ENCODE measurements at regions not wholly inside any gene's neighbourhood (a gene's known extent, or its start where the extent isn't known, plus 50 kb on each side); places are given as distances from the start of the nearest gene placed in this dataset.

DNA sequence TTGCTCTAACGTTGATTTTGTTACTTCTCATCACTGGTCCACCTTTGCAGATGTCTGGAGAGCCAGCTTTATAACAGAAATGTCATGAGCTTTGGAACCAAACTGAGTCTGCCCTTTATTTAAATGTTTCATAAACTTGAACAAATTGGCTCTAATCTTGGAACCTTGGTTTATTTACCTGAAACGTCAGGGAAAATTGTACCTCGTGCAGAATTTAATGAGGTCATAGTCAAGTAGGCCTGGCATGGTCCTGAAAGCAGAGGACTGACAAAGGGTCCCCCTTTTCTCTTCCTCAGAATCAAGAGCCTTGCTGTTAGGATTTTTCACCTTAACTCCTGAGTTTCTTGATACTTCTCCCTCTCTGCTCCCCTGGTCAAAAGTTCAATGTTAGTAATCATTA lies 828.0 kb downstream of the GRID1 start:
- POLR2A ChIA-PET: no interaction called here
- Histone ChIP-seq H3K4me1 (replicated peaks in 1 of 2; ENCODE audit: control insufficient read depth in 2 of 2, insufficient read depth in 2 of 2, low read length in 2 of 2) (no peaks in the 10 kb centered on the region), H3K36me3 (ENCODE audit: control insufficient read depth, insufficient read depth, low read length) (no peaks in the 10 kb centered on the region), H3K27me3 (ENCODE audit: control insufficient read depth in 2 of 2, insufficient read depth in 2 of 2, low read length in 2 of 2) (no peaks in the 10 kb centered on the region), H3K4me3 (no peak overlapping the region), H2AFZ (ENCODE audit: low read depth, low read length) (no peak overlapping the region), H4K20me1 (replicated peaks; ENCODE audit: control insufficient read depth, insufficient read depth, low read length) (no peaks in the 10 kb centered on the region), H3K9me1 (ENCODE audit: control insufficient read depth, insufficient read depth, low read length) (no peaks in the 10 kb centered on the region), H3K9me3 (replicated peaks; ENCODE audit: control insufficient read depth, insufficient read depth, low read depth, low read length) (no peaks in the 10 kb centered on the region; the same call in 1 of the 2 replicates), H3K4me2 (ENCODE audit: insufficient read depth, low read length) (no peak overlapping the region), H3K79me2 (ENCODE audit: control insufficient read depth, insufficient read depth, low read length) (no peaks in the 10 kb centered on the region), H3K27ac (ENCODE audit: extremely low read depth, low read depth, low read length) (no peak overlapping the region), H3K9ac (ENCODE audit: insufficient read depth in 1 of 2, low read depth in 2 of 2, low read length in 2 of 2) (no peak overlapping the region)
- FAIRE-seq: no peak
- 0% methylated on average over 3 of the region's 3 CpGs for WGBS (ENCODE audit: insufficient coverage, low coverage, missing lambda C conversion rate)
- in situ Hi-C loops (cut with MboI): no loop called here
- intact Hi-C loops (cut with micrococcal nuclease): no loop called here
- DNase-seq (ENCODE audit: extremely low read depth in 1 of 4, low spot score in 3 of 4): no peak
- ATAC-seq: no peak
- no TSS peak for BruUV-seq (replicated peaks)
- CTCF ChIA-PET (ENCODE audit: low intra/inter-chr PET ratio): no interaction called here
- TF ChIP-seq ZBTB11 (CRISPR knock-in tag; IDR thresholded peaks at IDR 0.05): no peak
- TF ChIP-seq, protein P1, sequence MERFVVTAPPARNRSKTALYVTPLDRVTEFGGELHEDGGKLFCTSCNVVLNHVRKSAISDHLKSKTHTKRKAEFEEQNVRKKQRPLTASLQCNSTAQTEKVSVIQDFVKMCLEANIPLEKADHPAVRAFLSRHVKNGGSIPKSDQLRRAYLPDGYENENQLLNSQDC (CRISPR knock-in tag; IDR thresholded peaks at IDR 0.05): no peak
- TF ChIP-seq ZNF318 (IDR thresholded peaks at IDR 0.05; ENCODE audit: borderline replicate concordance in 1 of 2, low read depth in 1 of 2): no peak
- no peak for TF ChIP-seq ZNF717 (CRISPR knock-in tag; IDR thresholded peaks at IDR 0.05)
- TF ChIP-seq ZEB2 (IDR thresholded peaks at IDR 0.05): no peak
- TF ChIP-seq, protein P2, sequence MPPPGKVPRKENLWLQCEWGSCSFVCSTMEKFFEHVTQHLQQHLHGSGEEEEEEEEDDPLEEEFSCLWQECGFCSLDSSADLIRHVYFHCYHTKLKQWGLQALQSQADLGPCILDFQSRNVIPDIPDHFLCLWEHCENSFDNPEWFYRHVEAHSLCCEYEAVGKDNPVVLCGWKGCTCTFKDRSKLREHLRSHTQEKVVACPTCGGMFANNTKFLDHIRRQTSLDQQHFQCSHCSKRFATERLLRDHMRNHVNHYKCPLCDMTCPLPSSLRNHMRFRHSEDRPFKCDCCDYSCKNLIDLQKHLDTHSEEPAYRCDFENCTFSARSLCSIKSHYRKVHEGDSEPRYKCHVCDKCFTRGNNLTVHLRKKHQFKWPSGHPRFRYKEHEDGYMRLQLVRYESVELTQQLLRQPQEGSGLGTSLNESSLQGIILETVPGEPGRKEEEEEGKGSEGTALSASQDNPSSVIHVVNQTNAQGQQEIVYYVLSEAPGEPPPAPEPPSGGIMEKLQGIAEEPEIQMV (tag; conservative IDR thresholded peaks at IDR 0.05; ENCODE audit: low read depth): no peak
- no peak for TF ChIP-seq RBM34 (IDR thresholded peaks at IDR 0.05; ENCODE audit: borderline replicate concordance, insufficient read depth, low read length)
- no peak for TF ChIP-seq ZFPM2 (CRISPR knock-in tag; IDR thresholded peaks at IDR 0.05)
- TF ChIP-seq ZNF75A (CRISPR knock-in tag; IDR thresholded peaks at IDR 0.05): no peak

Measured in K562 (cell line).